K562 (cell line): ENCODE measurements at regions not wholly inside any gene's neighbourhood (a gene's known extent, or its start where the extent isn't known, plus 50 kb on each side); places are given as distances from the start of the nearest gene placed in this dataset.

Experiments
- ARID2 ChIP-seq: fragments of 450-650 bp; IDR thresholded peaks from 2 replicates; pipeline ENCODE4 v1.6.1; 2017; ENCODE audit warnings: antibody characterized with exemption, mild to moderate bottlenecking
- ATF1 ChIP-seq, 2 experiments: fragments of 450-650 bp in 1 of 2; IDR thresholded peaks; 2 replicates each; pipeline ENCODE4 v1.6.1; 2016; ENCODE audit warnings: missing compliant biosample characterization in 1 of 2, missing genetic modification characterization in 1 of 2
- C11orf30 ChIP-seq: fragments of 450-650 bp; IDR thresholded peaks from 2 replicates; pipeline ENCODE4 v1.6.1; 2016; ENCODE audit warnings: low read depth, mild to moderate bottlenecking
- CBX3 ChIP-seq, 2 experiments: IDR thresholded peaks; 1 replicate in 1 of 2; 2 replicates in 1 of 2; pipeline ENCODE4 v1.6.1; 2012; ENCODE audit warnings: inconsistent platforms in 2 of 2, low read length in 2 of 2, borderline replicate concordance in 1 of 2, control low read depth in 1 of 2
- CXXC5 ChIP-seq: fragments of 250-450 bp; sonication (Bioruptor Pico); IDR thresholded peaks from 2 replicates; pipeline ENCODE4 v1.8.0; 2022; ENCODE audit warnings: inconsistent platforms, mild to moderate bottlenecking, moderate library complexity
- DPF2 ChIP-seq: fragments of 450-650 bp; IDR thresholded peaks from 2 replicates; pipeline ENCODE4 v1.6.1; 2016
- FOXP1 ChIP-seq: sonication (generic); formaldehyde crosslinking; IDR thresholded peaks from 2 replicates; pipeline ENCODE4 v1.8.0; 2022; ENCODE audit warnings: mild to moderate bottlenecking, missing genetic modification reagents
- GATAD2B ChIP-seq: fragments of 450-650 bp; IDR thresholded peaks from 2 replicates; pipeline ENCODE4 v1.6.1; 2017; ENCODE audit warnings: mild to moderate bottlenecking, borderline replicate concordance
- HOXB6 ChIP-seq: fragments of 250-450 bp; sonication (Bioruptor Pico); IDR thresholded peaks from 2 replicates; pipeline ENCODE4 v1.5.1; 2022; ENCODE audit warnings: mild to moderate bottlenecking, borderline replicate concordance
- KAT8 ChIP-seq: fragments of 450-650 bp; IDR thresholded peaks from 2 replicates; pipeline ENCODE4 v1.6.1; 2016; ENCODE audit warnings: low read depth, mild to moderate bottlenecking
- NEUROD1 ChIP-seq: fragments of 150-350 bp; IDR thresholded peaks from 2 replicates; pipeline ENCODE4 v1.6.1; 2014; ENCODE audit warnings: borderline replicate concordance, low read length, low read depth; ENCODE audit not compliant: partially characterized antibody
- PHF21A ChIP-seq: fragments of 450-650 bp; IDR thresholded peaks from 2 replicates; pipeline ENCODE4 v1.6.1; 2017; ENCODE audit warnings: low read depth, borderline replicate concordance
- POLR2G ChIP-seq: fragments of 200-400 bp; formaldehyde crosslinking; IDR thresholded peaks from 2 replicates; pipeline ENCODE4 v1.6.1; 2017; ENCODE audit warnings: low read depth, mild to moderate bottlenecking, antibody characterized with exemption, low read length, moderate library complexity
- SMAD2 ChIP-seq: fragments of 150-350 bp; IDR thresholded peaks from 2 replicates; pipeline ENCODE4 v1.6.1; 2014; ENCODE audit warnings: low read depth, mild to moderate bottlenecking, low read length
- SRSF1 ChIP-seq: fragments of 200-400 bp; formaldehyde crosslinking; IDR thresholded peaks from 2 replicates; pipeline ENCODE4 v1.6.1; 2017; ENCODE audit warnings: mild to moderate bottlenecking, low read depth, low read length, moderate library complexity
- XRCC4 ChIP-seq: IDR thresholded peaks from one replicate; pipeline ENCODE4 v1.6.1; 2011; ENCODE audit not compliant: insufficient read depth, insufficient read length; ENCODE audit errors: extremely low read depth
- ZBTB7A ChIP-seq: IDR thresholded peaks from 2 replicates; pipeline ENCODE4 v1.6.1; 2011; ENCODE audit warnings: low read depth, mild to moderate bottlenecking, low read length, moderate library complexity, borderline replicate concordance; ENCODE audit not compliant: control insufficient read depth
- ZFPM2 ChIP-seq: fragments of 250-450 bp; sonication (Bioruptor Pico); IDR thresholded peaks from 2 replicates; pipeline ENCODE4 v1.5.1; 2022; ENCODE audit warnings: mild to moderate bottlenecking
- ZKSCAN1 ChIP-seq: fragments of 150-350 bp; IDR thresholded peaks from 2 replicates; pipeline ENCODE4 v1.6.1; 2016; ENCODE audit warnings: low read depth, low read length
- ZKSCAN8 ChIP-seq: fragments of 200-800 bp; sonication (Bioruptor generic); IDR thresholded peaks from 2 replicates; pipeline ENCODE4 v1.6.1; 2016; ENCODE audit warnings: missing genetic modification characterization, missing compliant biosample characterization
- ZNF124 ChIP-seq: sonication (generic); formaldehyde crosslinking; IDR thresholded peaks from 2 replicates; pipeline ENCODE4 v1.8.1; 2022; ENCODE audit warnings: missing genetic modification reagents
- ZNF133 ChIP-seq: fragments of 250-450 bp; sonication (Bioruptor Pico); IDR thresholded peaks from 2 replicates; pipeline ENCODE4 v1.4.0; 2020; ENCODE audit warnings: mild to moderate bottlenecking
- ZNF146 ChIP-seq: IDR thresholded peaks from one replicate; pipeline ENCODE4 v1.6.1; 2018; ENCODE audit warnings: missing compliant biosample characterization; ENCODE audit not compliant: unreplicated experiment
- ZNF212 ChIP-seq: fragments of 450-650 bp; formaldehyde crosslinking; IDR thresholded peaks from 2 replicates; pipeline ENCODE4 v1.4.0; 2020; ENCODE audit warnings: mild to moderate bottlenecking
- ZNF232 ChIP-seq: sonication (generic); formaldehyde crosslinking; IDR thresholded peaks from 2 replicates; pipeline ENCODE4 v1.8.0; 2022; ENCODE audit warnings: mild to moderate bottlenecking, missing genetic modification reagents
- ZNF311 ChIP-seq: fragments of 250-450 bp; sonication (Bioruptor Pico); IDR thresholded peaks from 2 replicates; pipeline ENCODE4 v1.4.0; 2020; ENCODE audit warnings: mild to moderate bottlenecking, moderate library complexity
- ZNF551 ChIP-seq: fragments of 250-450 bp; sonication (Bioruptor Pico); IDR thresholded peaks from 2 replicates; pipeline ENCODE4 v1.5.0; 2021; ENCODE audit warnings: mild to moderate bottlenecking, moderate library complexity
- ZNF696 ChIP-seq: fragments of 250-450 bp; sonication (Bioruptor Pico); conservative IDR thresholded peaks from 2 replicates; pipeline ENCODE4 v1.4.0; 2020; ENCODE audit warnings: mild to moderate bottlenecking, moderate library complexity
- TF ChIP-seq, protein P1 (sequence below): sonication (generic); formaldehyde crosslinking; IDR thresholded peaks from 2 replicates; pipeline ENCODE4 v1.8.1; 2023; ENCODE audit warnings: mild to moderate bottlenecking, missing genetic modification reagents, moderate library complexity

- TF ChIP-seq ZBTB7A = peak; percentile 54; the same call in 1 of the 2 replicates
- no peak for TF ChIP-seq HOXB6 (CRISPR knock-in tag)
- no peak for TF ChIP-seq ZNF551
- peak; percentile 57 for TF ChIP-seq POLR2G
- TF ChIP-seq ZNF124 = no peak
- 0 out of 2 replicates have a peak, but pooled peaks have one; percentile 28 for TF ChIP-seq PHF21A
- TF ChIP-seq ZKSCAN1 = peak; percentile 59
- no peak for TF ChIP-seq ZFPM2 (CRISPR knock-in tag)
- no peak for TF ChIP-seq KAT8
- peak; percentile 47; the same call in 1 of the 2 replicates for TF ChIP-seq GATAD2B
- TF ChIP-seq ZKSCAN8 (CRISPR knock-in tag) = no peak
- 0 out of 2 replicates have a peak, but pooled peaks have one; percentile 76 for TF ChIP-seq FOXP1 (CRISPR knock-in tag)
- no peak for TF ChIP-seq ZNF212 (CRISPR knock-in tag)
- TF ChIP-seq NEUROD1 = no peak
- no peak for TF ChIP-seq ZNF696 (CRISPR knock-in tag)
- TF ChIP-seq SMAD2 = no peak
- no peak for TF ChIP-seq ATF1 (CRISPR knock-in tag; IDR thresholded peaks at IDR 0.05)
- TF ChIP-seq ATF1 (tag; IDR thresholded peaks at IDR 0.05) = peak; percentile 49; the same call in 1 of the 2 replicates
- no peak for TF ChIP-seq ZNF133
- no peak for TF ChIP-seq XRCC4
- peak; percentile 66 for TF ChIP-seq CXXC5 (CRISPR knock-in tag)
- TF ChIP-seq, protein P1, sequence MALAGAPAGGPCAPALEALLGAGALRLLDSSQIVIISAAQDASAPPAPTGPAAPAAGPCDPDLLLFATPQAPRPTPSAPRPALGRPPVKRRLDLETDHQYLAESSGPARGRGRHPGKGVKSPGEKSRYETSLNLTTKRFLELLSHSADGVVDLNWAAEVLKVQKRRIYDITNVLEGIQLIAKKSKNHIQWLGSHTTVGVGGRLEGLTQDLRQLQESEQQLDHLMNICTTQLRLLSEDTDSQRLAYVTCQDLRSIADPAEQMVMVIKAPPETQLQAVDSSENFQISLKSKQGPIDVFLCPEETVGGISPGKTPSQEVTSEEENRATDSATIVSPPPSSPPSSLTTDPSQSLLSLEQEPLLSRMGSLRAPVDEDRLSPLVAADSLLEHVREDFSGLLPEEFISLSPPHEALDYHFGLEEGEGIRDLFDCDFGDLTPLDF (CRISPR knock-in tag) = 0 out of 2 replicates have a peak, but pooled peaks have one; percentile 32
- TF ChIP-seq ZNF232 (CRISPR knock-in tag) = no peak
- no peak for TF ChIP-seq SRSF1
- TF ChIP-seq ZNF311 = no peak
- no peak for TF ChIP-seq ARID2
- TF ChIP-seq ZNF146 (CRISPR knock-in tag) = no peak
- peak in 1 of 2 experiments; percentile 84; a peak in 2 of 3 replicates for TF ChIP-seq CBX3 (IDR thresholded peaks at IDR 0.05; ENCODE audit: borderline replicate concordance in 1 of 2, low read length in 2 of 2)
- peak; percentile 42; the same call in 1 of the 2 replicates for TF ChIP-seq DPF2
- TF ChIP-seq C11orf30 = no peak
Measured at GRCh38 chr16:85303354-85303883, 191.1 kb upstream of the CIBAR2 start (continued).
